Ectodermal cell (in vitro differentiated cells): ENCODE measurements at regions not wholly inside any gene's neighbourhood (a gene's known extent, or its start where the extent isn't known, plus 50 kb on each side); places are given as distances from the start of the nearest gene placed in this dataset.

Experiments
- H3K27ac ChIP-seq: 2 replicates; pipeline ENCODE4 v1.7.0; 2013; ENCODE audit warnings: mild to moderate bottlenecking, low read depth, low read length; ENCODE audit not compliant: insufficient read depth, poor library complexity, severe bottlenecking
- H3K27me3 ChIP-seq: 2 replicates; pipeline ENCODE4 v1.7.0; 2013; ENCODE audit warnings: mild to moderate bottlenecking, low read length; ENCODE audit not compliant: insufficient read depth, control insufficient read depth, poor library complexity, severe bottlenecking
- H3K36me3 ChIP-seq: one replicate; pipeline ENCODE4 v1.7.0; 2013; ENCODE audit warnings: low read length; ENCODE audit not compliant: control insufficient read depth, insufficient read depth
- H3K4me1 ChIP-seq: one replicate; pipeline ENCODE4 v1.7.0; 2013; ENCODE audit warnings: low read length; ENCODE audit not compliant: control insufficient read depth, insufficient read depth
- H3K4me3 ChIP-seq: 2 replicates; pipeline ENCODE4 v1.7.0; 2013; ENCODE audit warnings: low read depth, low read length, control low read depth; ENCODE audit not compliant: insufficient read depth
- H3K9me3 ChIP-seq: 2 replicates; pipeline ENCODE4 v1.7.0; 2013; ENCODE audit warnings: mild to moderate bottlenecking, low read length, moderate library complexity; ENCODE audit not compliant: control insufficient read depth
- WGBS, 2 experiments: methylation state at CpG; one replicate each; pipeline ENCODE4 v1.1.7; 2013; ENCODE audit warnings: missing lambda C conversion rate in 2 of 2; 5-methylcytosine and 5-hydroxymethylcytosine counted together

DNA sequence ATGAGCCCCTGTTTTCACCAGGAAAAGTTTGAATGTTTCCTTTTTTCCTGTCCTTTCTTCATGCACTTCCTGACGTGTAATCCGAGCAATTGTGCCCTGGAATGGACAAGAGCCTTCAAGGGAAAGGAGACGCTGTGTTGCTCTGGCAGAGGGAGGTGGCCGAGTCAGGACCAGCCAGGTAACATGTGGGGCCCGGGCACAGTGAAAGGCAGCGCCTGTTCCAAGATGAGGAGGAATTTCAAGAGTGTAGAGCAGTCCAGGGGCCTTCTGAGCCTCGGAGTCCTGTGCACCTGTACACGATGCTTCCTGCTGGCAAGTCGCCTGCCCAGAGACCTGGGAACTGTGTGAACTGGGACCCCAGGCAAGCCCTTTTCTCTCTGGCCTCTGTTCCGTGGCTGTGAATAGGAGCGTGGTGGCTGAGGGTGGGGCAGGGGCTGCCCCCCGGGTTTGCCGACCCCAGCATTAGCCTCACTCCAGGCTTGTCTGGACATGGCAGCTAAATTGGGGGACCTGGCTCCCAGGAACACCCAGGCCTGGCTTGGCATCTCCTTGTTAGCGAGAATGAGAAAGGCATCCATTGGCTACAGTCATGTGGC lies 92.0 kb downstream of the MYEOV start:
- no peak overlapping the region for H3K27ac ChIP-seq
- no peaks in the 10 kb centered on the region for H3K36me3 ChIP-seq
- no peaks in the 10 kb centered on the region for H3K9me3 ChIP-seq
- peaks cover 2% of the 10 kb centered on the region for H3K4me1 ChIP-seq
- no peak overlapping the region for H3K4me3 ChIP-seq
- H3K27me3 ChIP-seq: no peaks in the 10 kb centered on the region
- WGBS, 2 experiments: 93 to 94% methylated on average over 14 of the region's 14 CpGs

DNA sequence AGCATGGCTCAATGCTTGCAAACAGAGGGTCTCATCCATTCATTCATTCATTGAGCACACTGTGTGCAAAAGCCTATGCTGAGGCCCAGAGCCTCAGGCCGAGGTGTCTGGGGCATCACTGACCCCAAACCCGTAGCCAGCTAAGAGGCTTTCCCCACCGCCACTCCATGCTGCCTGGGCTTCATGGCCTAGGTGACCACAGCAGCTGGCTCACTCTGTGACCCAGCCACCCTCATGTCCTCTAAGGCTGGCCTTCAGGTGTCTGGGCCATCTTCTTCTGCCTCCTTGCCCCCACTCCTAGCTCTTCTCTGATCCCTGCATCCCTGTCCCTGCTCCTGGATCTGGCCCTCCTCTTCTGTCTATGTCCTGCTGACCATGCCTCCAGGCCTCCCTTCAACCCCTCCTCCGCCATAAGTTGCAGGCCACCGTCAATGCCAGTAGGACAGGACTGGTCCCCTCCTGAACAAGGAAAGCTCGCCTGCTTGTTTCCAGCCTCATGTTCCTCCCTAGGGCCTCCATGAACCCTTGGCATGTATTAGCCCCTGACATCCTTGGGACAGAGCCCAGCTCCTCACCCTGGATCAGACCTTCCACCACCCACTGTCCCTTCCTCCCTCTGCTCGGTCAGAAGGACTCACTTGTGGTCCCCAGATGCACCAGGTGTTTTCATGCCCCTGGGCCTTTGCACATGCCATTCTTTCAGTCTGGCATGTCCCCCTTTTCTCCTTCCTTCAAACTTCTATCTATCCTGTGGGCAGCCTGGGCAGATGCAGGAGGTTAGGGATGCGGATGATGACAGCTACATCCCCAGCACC lies 92.8 kb downstream of the MYEOV start:
- no peaks in the 10 kb centered on the region for H3K36me3 ChIP-seq
- H3K4me3 ChIP-seq: no peak overlapping the region
- H3K4me1 ChIP-seq: peaks cover 6% of the 10 kb centered on the region
- H3K9me3 ChIP-seq: no peaks in the 10 kb centered on the region
- H3K27ac ChIP-seq: no peak overlapping the region
- 91 to 92% methylated on average over 8 of the region's 8 CpGs for WGBS, 2 experiments
- no peaks in the 10 kb centered on the region for H3K27me3 ChIP-seq

DNA sequence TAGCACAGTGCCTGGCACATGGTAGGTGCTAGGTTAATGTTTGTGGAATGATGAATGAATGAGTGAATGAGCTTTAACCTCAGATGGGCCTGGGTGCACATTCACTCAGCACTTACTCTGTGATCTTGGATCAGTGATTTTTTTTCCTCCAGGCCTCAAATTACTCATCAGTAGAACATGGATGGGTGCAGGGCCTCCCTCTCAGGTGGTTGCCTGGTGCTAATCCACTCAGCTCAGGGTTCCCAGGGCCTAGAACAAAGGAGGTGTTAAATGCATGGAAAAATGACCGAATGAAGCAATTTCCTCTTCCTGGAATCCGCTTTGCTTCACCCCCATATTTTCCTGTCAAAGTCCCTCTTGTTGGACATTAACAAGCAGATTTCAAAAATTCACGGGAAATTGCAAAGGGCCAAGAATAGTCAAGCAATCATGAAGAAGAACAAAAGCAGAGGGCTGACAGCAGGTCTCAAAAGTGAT lies 93.5 kb downstream of the MYEOV start:
- H3K27me3 ChIP-seq: no peaks in the 10 kb centered on the region

DNA sequence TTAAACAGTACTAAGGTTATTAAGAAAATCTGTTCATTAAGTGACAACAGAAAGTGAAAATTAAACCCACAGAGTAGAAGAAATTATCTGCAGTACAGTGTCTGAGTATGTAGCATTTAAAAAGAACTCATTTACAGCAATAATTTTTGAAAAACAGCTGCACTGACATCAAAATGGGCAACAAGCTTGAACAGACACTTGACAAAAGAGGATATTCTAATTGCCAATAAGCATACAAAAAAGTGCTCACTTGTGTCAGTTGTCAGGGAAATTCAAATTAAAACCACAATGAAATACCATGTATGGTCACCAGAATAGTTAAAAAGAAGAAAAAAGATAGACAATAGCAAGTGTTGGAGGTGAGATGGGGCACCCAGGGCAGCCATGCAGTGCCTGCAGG lies 93.3 kb upstream of the LINC01488 start:
- no peak overlapping the region for H3K27ac ChIP-seq
- H3K4me1 ChIP-seq: peaks cover 6% of the 10 kb centered on the region
- H3K36me3 ChIP-seq: no peaks in the 10 kb centered on the region
- no peak overlapping the region for H3K4me3 ChIP-seq
- H3K27me3 ChIP-seq: no peaks in the 10 kb centered on the region
- H3K9me3 ChIP-seq: no peaks in the 10 kb centered on the region

More for the DNA sequence above, 93.5 kb downstream of the MYEOV start:
- 89 to 92% methylated on average over 3 of the region's 3 CpGs for WGBS, 2 experiments
- H3K4me1 ChIP-seq: peaks cover 6% of the 10 kb centered on the region
- no peak overlapping the region for H3K4me3 ChIP-seq
- H3K27ac ChIP-seq: no peak overlapping the region
- H3K9me3 ChIP-seq: no peaks in the 10 kb centered on the region
- H3K36me3 ChIP-seq: no peaks in the 10 kb centered on the region

DNA sequence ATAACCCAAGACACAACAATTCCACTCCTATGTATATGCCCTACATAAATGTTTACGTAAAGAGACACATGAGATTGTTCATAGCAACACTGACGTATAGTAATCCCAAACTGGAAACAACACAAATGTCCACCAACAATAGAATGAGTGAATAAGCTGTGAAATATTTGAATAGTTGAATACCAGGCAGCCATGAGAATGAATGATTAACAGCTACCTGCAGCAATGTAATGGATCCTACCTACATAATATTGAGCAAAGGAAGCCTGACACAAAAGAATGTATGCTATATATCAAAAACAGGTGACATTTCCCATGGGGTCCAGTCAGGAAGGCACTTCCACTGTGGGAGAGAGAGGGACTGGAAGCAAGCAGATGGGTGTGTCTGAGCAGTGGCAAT lies 92.8 kb upstream of the LINC01488 start:
- H3K4me1 ChIP-seq: peaks cover 6% of the 10 kb centered on the region
- no peaks in the 10 kb centered on the region for H3K9me3 ChIP-seq
- H3K27me3 ChIP-seq: no peaks in the 10 kb centered on the region
- WGBS, 2 experiments: 0% methylated on average over 1 of the region's 2 CpGs
- H3K4me3 ChIP-seq: no peak overlapping the region
- no peaks in the 10 kb centered on the region for H3K36me3 ChIP-seq
- H3K27ac ChIP-seq: no peak overlapping the region

- Histone ChIP-seq H3K9me3 (no peaks in the 10 kb centered on the region), H3K4me1 (peaks cover 14% of the 10 kb centered on the region), H3K36me3 (no peaks in the 10 kb centered on the region), H3K27ac (no peak overlapping the region), H3K4me3 (no peak overlapping the region), H3K27me3 (no peaks in the 10 kb centered on the region)
- 75% methylated on average over 8 of the region's 8 CpGs for WGBS, 2 experiments
Observed at GRCh38 chr11:69390561-69390960, 90.9 kb upstream of the LINC01488 start.

GRCh38 chr11:69391192-69392103 lies 90.0 kb upstream of the LINC01488 start:
- no peak overlapping the region for H3K4me3 ChIP-seq
- H3K27me3 ChIP-seq: no peaks in the 10 kb centered on the region
- H3K27ac ChIP-seq: no peak overlapping the region
- peaks cover 14% of the 10 kb centered on the region for H3K4me1 ChIP-seq
- 92 to 94% methylated on average over 34 of the region's 34 CpGs for WGBS, 2 experiments
- no peaks in the 10 kb centered on the region for H3K9me3 ChIP-seq
- no peaks in the 10 kb centered on the region for H3K36me3 ChIP-seq

- Histone ChIP-seq H3K9me3 (no peaks in the 10 kb centered on the region), H3K4me1 (peaks cover 14% of the 10 kb centered on the region), H3K27ac (no peak overlapping the region), H3K27me3 (no peaks in the 10 kb centered on the region), H3K4me3 (no peak overlapping the region), H3K36me3 (no peaks in the 10 kb centered on the region)
- 91 to 92% methylated on average over 10 of the region's 10 CpGs for WGBS, 2 experiments
Observed at GRCh38 chr11:69392104-69392653, 89.3 kb upstream of the LINC01488 start.

DNA sequence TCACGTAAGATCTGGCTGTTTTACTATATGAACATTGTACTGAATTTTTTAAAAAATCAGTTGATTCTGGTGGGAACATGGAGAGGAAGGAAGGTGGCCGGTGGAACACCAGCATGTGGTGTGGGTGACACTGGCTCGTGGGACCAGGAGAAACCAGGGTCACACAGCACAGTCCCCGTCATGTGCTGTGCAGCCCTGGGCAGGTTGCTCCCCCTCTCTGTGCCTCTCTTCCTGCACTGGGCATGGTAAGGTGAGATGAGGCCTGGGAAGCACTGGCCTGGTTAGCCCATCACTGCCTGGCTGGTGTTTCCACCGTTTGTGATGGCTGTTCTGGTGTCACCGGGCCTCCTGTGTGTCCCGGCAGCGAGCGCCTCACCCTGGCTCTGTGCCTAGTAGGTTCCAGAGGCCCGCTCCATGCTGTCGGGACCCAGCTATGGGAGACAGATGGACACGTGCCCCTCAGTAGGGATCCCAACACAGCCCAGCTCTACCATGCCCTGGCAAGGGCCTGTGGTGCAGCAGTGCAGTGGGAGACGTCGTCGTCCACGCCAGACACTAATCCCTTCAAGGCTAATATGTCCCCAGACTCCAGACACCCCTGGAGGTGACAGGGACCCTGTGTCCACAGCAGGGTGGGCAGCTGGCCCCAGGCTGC lies 88.2 kb upstream of the LINC01488 start:
- Histone ChIP-seq H3K36me3 (no peaks in the 10 kb centered on the region), H3K27ac (no peak overlapping the region), H3K9me3 (no peaks in the 10 kb centered on the region), H3K4me1 (peaks cover 14% of the 10 kb centered on the region), H3K4me3 (no peak overlapping the region), H3K27me3 (no peaks in the 10 kb centered on the region)
- 93 to 95% methylated on average over 16 of the region's 16 CpGs for WGBS, 2 experiments
